NCI-H748 (cell line): ENCODE measurements at regions not wholly inside any gene's neighbourhood (a gene's known extent, or its start where the extent isn't known, plus 50 kb on each side); places are given as distances from the start of the nearest gene placed in this dataset.
A peak's percentile ranks its signal among the peaks of the same experiment; 100 is the strongest.

ENCODE experiments used
- DNase-seq: peaks from one replicate; lab custom pipeline; 2025; ENCODE audit not compliant: unreplicated experiment; lab: John Stamatoyannopoulos, UW

DNA sequence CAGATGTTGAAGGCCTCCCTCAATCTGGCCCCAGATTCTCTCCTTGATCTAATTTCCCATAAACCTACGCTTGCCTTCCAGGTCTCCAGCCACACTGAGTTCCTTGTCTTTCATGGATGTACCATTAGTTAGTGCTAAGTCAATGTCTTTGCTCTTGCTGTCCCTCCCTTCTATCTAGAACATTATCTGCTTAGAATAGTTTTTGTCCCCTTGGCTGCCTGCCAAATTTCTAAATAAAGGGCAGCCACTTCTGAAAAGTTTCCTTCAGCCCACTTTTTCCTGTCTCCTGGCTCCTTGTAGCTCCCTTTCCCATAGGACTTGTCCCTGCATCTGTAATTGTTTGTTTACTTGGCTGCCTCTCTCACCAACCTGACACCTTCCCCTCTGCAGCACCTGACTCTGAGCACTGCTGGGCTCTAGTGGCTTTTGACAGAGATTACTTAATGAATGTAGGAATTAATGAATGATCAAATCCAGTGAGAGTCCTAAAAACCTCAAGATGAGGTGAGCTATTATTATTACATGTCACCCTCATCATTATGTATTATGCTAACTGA is 58.3 kb downstream of the CXCL12 start:
- no peak for DNase-seq

DNA sequence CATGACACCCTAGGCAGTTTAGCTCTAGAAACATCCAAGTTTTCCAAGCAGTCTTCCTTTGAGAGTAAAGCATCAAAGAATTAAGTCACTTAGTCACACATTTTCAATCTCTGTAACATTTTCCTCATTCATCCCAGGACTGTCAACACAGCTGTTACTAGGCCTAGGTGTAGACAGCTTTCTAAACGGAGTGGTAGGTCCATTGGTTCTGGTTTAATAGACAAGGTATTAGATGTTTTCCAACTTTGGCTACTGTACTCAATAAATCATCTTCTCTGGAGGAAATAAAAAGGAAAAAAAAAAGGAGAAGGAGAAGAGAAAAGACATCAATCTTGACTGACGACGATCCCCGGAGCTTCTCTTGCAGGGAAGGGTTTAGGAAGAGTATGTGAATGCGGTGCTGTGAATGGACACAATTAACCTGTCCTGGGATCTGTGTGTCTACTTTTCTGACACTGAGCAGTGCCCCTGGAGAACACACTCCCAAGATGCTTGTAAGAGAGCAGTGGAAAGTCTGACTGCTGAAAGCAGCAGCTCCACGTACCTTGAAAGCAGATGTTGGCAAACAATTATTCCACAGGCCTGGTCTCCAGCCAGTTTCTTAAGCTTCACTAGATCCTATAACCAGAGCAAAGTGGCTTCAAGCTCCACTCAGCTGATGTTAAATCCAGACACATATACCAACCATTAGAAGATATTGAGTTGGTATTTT is 59.1 kb downstream of the CXCL12 start:
- DNase-seq = no peak

DNA sequence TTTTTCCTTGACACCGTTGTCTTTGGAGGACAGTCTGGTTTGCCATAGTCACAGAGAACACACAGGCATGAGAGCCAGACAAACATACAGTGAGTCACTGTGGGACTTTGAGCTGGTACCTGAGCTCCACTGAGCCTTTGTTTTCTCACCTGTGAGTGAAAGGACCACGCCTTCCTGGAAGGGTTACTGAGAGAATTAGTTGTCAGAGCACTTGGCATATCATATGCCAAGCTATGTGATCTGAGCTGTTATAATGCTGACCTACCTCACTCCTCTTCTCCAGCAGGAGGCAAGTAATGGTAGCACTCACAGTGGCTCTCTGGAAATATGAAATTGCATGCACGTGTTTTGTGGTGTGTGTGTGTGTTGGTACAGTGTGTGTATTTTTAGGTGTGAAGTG is 59.7 kb downstream of the CXCL12 start:
- peak; percentile 35 for DNase-seq

DNA sequence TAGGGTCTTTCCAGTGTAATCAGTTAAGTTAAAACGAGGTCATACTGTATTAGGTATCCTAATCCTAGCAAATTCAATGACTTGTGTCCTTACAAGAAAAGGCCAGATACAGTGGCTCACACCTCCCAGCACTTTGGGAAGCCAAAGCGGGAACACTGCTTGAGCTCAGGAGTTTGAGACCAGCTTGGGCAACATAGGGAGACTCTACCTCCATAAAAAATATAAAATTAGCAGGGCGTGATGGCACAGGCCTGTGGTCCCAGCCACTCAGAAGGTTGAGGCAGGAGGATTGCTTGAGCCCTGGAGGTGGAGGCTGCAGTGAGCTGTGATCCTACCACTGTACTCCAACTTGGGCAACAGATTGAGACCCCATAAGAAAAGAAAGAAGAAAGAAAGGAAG is 61.1 kb downstream of the CXCL12 start:
- no peak for DNase-seq

DNA sequence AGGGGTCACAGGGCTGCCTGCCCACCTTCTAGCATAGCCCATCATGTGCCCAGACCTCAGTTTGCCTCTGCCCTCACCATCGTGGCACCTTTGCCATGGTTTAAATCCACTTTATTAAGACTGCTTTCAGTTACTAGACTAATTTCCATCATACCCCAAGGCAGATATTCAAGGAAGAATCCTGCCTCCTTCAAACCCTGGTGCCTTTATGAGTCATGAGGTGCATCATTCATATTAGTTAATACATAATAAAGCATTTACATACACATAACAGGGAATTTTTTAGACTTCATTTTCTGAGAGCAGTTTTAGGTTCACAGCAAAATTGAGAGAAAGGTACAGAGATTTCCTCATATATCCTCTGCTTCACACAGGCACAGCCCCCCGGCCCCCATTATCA is 62.8 kb downstream of the CXCL12 start:
- no peak for DNase-seq

DNA sequence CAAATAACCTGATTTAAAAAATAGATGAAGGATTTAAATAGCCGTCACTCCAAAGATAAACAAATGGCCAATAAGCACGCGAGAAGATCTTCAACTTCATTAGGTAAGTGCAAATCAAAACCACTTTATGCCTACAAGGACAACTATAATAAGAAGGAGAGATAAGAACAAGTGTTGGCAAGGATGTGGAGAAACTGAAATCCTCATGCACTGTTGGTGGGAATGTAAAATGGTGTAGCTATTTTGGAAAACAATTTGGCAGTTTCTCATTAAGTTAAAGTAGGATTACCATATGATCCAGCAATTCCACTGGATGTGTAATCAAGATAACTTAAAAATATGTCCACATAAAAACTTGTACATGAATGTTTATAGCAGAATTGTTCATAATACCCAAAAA is 64.1 kb downstream of the CXCL12 start:
- no peak for DNase-seq

DNA sequence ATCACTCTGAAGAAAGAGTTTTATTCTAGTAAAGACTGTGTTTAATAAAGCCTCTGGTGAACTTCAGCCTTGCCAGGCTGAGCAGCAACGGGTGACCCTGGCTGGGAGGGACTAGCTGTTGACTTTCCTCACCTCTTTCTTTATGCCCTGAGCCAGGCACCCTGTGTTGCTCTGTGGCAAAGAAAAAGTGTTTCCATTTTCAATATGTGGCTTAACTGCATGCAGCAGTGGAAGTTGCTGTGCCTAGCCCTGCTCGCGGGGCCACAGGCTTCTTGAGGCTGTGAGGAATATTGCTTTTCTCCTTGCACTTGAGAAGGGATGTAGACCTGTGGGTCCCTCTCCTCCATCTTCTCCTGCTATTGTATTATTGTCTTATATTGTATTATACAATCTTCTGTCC is 67.0 kb downstream of the CXCL12 start:
- DNase-seq = no peak

DNA sequence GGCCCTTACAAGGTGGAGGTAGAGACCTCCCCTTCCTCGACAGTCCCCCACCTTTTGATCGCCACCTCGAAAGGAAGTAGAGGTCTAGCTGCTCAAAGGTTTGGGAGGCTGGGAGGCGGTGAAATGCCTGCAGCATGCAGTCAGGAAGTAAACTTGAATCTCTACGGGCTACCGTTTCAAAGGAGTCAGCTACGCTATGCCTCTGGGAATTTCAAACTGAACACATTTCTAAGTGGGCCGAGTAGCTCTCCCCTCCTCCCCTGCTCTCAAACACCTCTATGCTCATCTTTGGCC is 68.0 kb downstream of the CXCL12 start:
- DNase-seq = no peak

DNA sequence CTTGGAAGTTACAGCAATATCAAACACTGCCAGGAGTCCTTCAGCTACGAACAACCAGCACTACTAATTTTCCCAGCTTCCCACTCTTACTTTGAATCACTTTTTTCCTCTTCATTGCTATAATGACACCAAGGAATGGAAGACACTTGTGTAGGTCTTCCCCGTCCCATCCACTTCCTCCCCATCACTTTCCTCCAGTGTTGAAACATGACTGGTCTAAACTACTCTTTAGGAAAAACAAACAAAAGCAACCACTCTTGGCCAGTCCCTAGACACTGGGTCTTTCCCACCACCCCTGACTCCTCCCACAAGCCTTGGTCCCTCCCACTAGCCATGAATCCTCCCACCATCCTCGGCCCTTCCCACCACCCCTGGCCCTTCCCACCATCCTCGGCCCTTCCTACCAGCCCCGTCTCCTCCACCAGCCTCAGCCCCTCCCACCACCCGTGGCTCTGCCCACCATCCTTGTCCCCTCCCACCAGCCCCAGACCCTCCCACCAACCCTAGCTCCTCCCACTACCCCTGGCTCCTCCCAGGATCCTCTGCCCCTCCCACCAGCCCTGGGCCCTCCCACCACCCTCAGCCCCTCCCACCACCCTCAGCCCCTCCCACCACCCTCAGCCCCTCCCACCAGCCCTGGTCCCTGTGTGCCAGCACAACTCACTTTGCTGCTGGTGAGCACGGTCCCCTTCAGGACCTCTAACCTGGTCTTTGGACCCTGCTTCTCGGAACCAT is 68.5 kb downstream of the CXCL12 start:
- no peak for DNase-seq

DNA sequence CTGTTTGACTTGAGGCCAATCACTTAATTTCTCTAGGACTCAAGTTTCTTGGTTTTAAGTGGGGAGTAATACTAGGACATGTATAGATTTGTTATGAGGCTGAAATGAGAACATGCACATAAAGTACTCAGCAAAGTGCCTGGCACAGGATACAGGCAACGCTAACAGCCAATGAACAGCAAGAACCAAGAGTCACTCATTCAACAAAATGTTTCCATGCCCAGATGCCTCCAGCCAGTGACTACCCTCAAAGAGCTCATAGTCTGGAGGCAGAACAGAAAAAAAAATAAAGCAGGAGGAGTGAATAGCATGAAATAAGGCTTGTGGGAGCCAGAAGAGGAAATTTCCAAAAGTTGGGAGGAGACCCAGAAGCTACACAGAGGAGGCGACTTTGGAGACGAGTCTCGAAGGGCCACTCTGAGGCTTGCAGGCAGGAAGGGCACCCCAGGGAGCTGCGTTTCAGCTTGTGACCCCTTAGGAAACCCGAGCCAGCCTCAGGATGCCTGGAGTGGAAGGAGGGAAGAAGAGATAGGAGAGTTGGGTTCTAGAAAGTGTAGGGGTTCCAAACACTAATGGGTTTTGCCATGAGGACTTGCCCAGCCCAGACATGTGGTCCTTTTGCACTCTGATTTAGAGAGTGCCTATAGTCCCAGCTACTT is 70.0 kb downstream of the CXCL12 start:
- DNase-seq = no peak

DNA sequence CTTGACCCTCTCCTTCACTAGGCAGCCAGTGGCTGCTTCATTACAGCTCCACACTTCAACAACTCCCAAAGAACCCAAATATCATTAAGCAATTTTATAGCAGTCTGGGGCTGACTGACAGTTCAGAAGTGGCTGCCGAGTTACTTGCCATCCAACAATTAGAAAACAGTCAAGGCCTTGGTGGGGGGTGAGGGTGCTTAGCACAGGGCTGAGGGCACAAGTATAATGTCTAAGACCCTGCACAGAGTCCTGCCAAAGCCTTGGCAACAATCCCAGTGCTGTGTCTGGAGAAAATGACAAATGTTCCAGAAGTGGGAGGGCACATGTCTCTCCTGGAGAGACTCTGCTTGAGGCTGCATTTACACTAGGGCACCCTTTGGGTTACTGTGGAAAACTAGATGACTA is 71.1 kb downstream of the CXCL12 start:
- DNase-seq = no peak

DNA sequence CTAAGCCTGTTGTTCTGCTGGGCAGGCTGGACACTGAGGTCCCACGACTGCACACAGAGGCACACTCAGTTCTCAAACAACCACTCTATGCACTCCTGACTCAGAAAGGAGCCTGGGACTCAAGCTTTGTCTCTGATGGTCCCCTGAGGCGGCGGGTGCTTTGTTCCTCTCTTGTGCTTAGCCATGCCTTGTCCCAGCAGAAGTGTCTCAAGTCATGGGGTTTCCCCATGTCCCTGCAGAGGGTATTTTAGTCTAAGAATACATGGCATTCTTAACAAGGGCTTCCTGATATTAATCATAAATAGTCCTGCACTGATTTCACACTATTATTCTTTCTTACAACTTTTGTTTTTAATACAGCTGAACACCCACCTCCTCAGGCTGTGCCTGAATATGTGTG is 72.5 kb downstream of the CXCL12 start:
- no peak for DNase-seq

DNA sequence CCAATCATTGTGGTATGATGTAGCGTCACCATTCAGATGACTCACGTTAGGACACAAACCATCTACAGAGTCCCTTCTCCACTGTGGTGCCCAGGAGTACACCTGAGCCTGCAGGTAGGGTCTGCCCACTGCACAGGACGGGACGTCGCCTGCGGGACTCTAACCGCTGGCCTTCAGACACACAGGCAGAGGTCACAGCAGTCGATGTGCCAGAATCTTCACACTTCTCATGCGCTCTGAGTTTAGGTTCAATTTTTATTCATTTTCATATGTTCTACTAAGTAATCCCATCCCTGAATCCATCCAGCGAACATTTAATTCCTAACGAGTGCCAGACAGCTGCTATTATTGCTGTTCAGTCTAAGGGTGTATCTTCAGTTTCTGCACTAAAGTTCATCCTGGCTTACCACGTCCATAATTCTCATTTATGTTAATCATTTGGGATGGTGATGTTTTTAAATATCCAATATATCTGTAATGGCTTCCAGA is 73.3 kb downstream of the CXCL12 start:
- DNase-seq = no peak

DNA sequence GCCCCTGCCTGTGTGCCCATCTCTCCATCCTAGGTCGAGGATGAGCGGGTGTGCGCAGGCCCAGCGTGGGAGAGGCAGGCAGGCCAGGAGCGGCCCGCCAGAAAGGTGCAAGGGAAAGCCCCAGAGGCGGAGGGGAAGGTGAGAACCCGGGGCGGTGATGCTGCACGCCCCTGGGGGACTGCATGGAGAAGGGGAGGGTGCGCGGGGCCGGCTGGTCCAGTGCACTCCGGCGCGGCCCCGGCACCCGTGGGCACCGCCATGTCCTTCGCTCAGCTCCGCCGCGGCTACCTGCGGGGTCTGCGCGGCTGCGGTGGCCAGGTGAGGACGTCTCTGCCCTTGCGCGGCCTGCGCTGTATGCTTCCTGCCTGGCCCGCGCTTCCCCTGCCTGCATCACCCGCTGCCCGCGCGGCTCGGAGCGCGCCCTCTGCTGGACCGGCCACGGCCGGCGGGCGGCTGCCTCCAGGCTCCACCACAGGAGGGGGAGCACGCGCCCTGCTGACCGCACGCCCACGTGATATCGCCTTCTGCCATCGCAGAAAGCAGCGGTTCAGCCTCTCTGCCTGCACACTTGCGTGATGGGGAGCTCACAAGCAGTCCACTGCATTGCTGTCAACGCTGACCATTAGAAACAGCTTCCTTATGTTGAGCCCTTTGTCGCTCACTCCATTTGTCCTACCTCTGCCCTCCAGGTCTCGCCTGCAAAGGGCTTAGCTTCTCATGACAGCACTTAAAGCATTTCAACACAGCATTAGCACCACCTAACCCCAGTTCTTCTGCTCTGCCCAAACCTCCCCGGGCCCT is 73.9 kb downstream of the CXCL12 start:
- peak; percentile 75 for DNase-seq

DNA sequence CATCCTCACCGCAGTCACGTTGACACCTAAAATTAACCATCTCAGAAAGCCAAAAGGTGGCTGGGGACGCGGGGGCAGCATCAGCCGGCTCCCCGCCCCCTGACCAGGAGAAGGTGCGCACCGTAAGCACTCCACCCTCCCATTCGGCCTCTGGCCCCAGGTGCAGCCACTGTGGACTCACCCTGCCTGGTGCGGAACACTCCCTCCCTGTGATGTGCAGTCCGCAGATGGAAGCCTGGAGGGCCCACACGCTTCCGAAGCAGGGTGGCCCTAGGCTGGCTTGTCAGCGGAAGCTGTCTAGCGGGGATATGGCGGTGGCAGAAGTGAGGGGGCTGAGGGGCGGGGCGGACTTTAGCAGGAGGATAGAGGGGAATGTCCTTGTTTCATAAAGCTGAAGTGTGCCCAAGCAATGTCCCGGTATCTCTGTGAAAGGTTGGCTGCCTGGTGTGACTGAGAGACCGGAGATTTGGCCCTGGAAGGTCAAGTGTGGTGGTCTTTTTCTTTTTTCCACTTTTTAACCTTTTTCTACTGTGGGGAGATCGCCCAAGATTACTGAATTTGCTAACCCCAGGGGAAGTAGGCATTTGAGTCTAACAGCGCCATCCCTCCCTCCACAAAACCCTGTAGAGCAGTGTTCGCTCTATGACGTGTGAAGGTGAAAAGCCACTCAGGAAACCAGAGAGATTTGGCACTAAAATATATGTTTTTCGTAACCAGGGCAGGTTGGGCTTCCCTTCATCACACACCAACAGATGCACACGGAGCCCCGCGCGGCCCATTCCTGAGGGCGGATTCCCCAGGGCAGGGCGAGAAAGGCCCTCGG is 74.7 kb downstream of the CXCL12 start:
- no peak for DNase-seq

DNA sequence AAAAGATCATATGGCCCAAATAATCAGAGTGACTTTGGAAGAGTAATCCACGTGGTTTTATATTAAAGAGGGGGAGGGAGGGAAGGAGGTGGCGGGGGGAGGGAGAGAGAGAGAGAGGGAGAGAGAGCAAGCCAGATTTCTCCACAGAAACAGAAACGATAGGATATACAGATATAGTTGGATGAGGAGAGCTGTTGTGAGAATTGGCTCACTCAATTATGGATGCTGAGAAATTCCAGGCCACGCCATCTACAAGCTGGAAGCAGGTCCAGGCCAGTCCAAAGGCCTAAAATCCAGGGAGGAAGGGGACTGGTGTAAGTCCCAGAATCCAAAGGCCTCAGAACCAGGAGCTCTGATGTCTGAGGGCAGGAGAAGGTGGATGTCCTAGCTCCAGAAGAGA is 75.5 kb downstream of the CXCL12 start:
- DNase-seq = no peak

DNA sequence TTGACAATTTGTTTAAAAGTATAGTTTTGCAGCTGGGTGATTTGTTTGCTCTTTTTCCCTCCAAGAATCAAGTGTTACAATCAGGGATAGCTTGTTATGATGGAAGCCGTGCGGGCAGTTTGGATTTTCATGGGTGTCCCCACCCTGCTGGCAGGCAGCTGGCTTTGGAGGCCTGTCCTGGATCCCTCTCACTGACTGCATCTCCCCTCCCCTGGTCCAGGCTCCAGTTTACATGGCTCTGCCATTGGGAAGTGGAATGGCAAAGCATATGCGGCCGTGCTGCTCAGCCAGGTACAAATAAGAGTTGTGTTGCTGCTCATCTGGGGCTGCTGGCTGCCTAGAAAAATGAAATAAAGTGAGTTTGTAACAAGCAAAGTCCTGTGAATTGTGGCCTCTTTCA is 76.0 kb downstream of the CXCL12 start:
- no peak for DNase-seq

DNA sequence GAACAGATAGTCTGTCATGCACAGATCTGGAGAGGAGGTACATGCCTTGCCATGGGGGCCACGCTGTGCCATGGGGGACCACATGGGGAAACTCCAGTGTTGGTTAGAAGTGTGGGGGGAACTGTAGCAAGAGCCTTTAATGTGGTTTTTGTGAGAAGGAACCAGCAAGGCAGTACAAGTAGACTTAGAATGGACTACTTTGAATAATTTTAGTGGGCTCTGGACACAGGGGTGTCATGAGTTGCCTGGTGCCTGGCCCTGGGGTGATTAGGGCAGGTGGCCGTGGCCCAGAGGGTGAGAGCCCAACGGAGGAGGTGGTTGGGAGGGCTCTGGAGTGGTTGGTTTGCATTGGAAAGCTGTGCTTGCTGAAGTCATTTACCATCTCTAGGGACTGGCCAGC is 77.2 kb downstream of the CXCL12 start:
- no peak for DNase-seq

DNA sequence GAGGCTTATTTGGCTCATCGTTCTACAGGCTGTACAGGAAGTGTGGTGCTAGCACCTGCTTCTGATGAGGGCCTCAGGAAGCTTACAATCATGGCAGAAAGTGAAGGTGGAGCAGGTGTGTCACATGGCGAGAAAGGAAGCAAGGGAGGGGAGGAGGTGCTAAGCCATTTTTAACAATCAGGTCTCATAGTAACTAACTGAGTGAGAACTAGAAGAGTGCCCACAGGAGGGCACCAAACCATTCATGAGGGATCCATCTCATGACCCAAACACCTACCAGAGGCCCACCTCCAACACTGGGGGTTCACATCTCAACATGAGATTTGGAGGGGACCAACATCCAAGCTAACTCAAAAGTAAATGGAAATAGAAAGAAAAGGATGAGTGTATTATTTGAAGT is 78.1 kb downstream of the CXCL12 start:
- DNase-seq = peak; percentile 19

DNA sequence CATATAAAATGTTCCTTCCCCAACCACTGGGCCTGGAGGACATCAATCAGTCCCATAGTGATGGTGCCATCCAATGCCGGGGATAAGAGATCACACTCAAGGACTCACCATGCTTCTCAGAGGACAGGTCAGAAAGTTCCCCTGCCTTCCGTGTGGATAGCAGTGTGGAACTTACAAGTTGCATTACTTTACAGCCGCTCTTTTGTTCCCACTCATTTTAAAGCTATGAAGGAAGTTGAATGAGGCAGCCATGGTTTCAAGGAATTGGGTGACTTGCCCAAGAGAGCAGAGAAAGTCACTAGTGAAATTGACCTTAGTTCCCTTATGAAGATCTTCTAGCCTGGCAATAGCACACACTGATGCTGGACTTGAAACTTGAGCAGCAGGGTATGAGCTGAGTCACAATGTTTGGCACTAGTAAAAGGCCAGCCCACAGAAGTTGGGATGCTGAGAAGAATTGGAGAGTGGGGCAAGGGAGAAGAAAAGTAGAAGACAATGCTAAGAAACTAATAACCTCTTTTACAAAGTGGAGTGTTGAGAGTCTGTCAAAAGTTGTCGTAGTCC is 78.7 kb downstream of the CXCL12 start:
- DNase-seq = no peak
